SU-DHL-6 (cell line): ENCODE measurements at regions not wholly inside any gene's neighbourhood (a gene's known extent, or its start where the extent isn't known, plus 50 kb on each side); places are given as distances from the start of the nearest gene placed in this dataset.

Experiments used
- H2AFZ ChIP-seq: fragments of 200-600 bp; sonication (generic); 2 replicates; pipeline ENCODE4 v1.6.1; 2014; ENCODE audit warnings: low read depth, mild to moderate bottlenecking, moderate library complexity, mixed read lengths, antibody characterized with exemption, low read length; ENCODE audit not compliant: severe bottlenecking
- H3F3A ChIP-seq: fragments of 200-600 bp; shearing (Covaris generic); 2 replicates; pipeline ENCODE4 v1.6.0; 2016; ENCODE audit warnings: antibody characterized with exemption, mild to moderate bottlenecking; ENCODE audit not compliant: insufficient read depth
- H3K27ac ChIP-seq: fragments of 200-600 bp; sonication (generic); 2 replicates; pipeline ENCODE4 v1.5.1; 2016; ENCODE audit warnings: low read depth, mild to moderate bottlenecking, low read length, moderate library complexity, mixed read lengths
- H3K27me3 ChIP-seq: fragments of 200-600 bp; sonication (generic), shearing (Covaris generic); 2 replicates; pipeline ENCODE4 v1.6.0; 2014; ENCODE audit warnings: mild to moderate bottlenecking, low read length
- H3K36me3 ChIP-seq: fragments of 200-600 bp; sonication (generic); 2 replicates; pipeline ENCODE4 v1.6.1; 2014; ENCODE audit warnings: mild to moderate bottlenecking, low read length, mixed read lengths
- H3K4me2 ChIP-seq: fragments of 300-600, 200-600 bp; shearing (Covaris generic), sonication (generic); 2 replicates; pipeline ENCODE4 v1.6.0; 2014; ENCODE audit warnings: low read length, low read depth, mild to moderate bottlenecking; ENCODE audit not compliant: poor library complexity, severe bottlenecking
- H3K4me3 ChIP-seq: fragments of 200-600 bp; sonication (generic); 2 replicates; pipeline ENCODE4 v1.5.1; 2014; ENCODE audit warnings: antibody characterized with exemption, low read length, mild to moderate bottlenecking, mixed read lengths; ENCODE audit not compliant: insufficient read depth, poor library complexity, severe bottlenecking
- H3K79me2 ChIP-seq: fragments of 200-600 bp; sonication (generic); 2 replicates; pipeline ENCODE4 v1.6.1; 2014; ENCODE audit warnings: mild to moderate bottlenecking, low read length, moderate library complexity; ENCODE audit not compliant: insufficient read depth
- H3K9ac ChIP-seq: fragments of 200-600 bp; sonication (generic); 2 replicates; pipeline ENCODE4 v1.7.0; 2014; ENCODE audit warnings: mild to moderate bottlenecking, low read length
- H3K9me2 ChIP-seq: fragments of 200-600 bp; sonication (generic); replicated peaks from 2 replicates; pipeline ENCODE4 v1.6.1; 2014; ENCODE audit warnings: low read length; ENCODE audit not compliant: insufficient read depth
- H3K9me3 ChIP-seq: fragments of 200-600 bp; sonication (generic); 2 replicates; pipeline ENCODE4 v1.6.1; 2014; ENCODE audit warnings: low read length, mixed read lengths; ENCODE audit not compliant: insufficient read depth
- H4K20me1 ChIP-seq: fragments of 200-600 bp; sonication (generic); 2 replicates; pipeline ENCODE4 v1.6.1; 2014; ENCODE audit warnings: low read depth, mild to moderate bottlenecking, antibody characterized with exemption, low read length, moderate library complexity, mixed read lengths
- EZH2phosphoT487 ChIP-seq: fragments of 200-600 bp; sonication (generic), shearing (Covaris generic); conservative IDR thresholded peaks from 2 replicates; pipeline ENCODE4 v1.6.1; 2018; ENCODE audit warnings: mild to moderate bottlenecking, antibody characterized with exemption, low read length, moderate library complexity, mixed read lengths
- TF ChIP-seq, protein P1 (sequence below): fragments of 200-600 bp; sonication (generic); IDR thresholded peaks from one replicate; pipeline ENCODE4 v1.5.1; 2017; ENCODE audit warnings: antibody characterized with exemption, mild to moderate bottlenecking, low read length, moderate library complexity; ENCODE audit not compliant: insufficient read depth, poor library complexity, severe bottlenecking

DNA sequence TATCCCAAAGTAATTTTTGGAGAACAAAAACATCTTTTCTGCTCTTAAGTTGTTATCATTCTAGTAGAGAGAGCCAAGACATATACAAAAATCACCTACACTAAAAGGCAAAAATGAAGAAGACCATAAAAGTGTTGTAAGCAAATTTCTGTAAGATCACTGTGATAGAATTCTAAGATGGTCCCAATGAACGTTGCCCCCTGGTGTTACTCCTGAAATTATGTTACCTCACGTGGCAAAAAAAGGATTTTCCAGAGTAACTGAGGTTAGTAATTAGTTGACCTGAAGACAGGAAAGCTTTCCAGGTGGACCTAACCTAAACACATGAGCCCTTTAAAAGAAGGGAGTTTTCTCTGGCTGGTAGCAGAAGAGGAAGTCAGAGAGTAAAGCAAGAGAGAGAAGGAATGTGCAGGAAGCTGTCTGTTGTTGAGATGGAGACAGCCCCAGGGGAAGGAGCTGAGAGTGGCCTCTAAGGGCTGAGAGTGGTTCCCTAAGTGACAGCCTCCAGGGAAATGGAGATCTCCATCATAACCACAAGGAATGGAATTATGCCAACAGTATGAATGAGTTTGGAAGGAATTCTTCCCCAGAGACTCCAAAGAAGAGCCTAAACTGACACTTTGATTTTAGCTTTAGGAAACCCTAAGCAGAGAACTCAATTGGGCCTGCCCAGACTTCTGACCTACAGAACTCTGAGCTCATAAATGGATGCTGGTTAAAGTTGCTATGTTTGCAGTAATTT, 205.9 kb downstream of the CD47 start:
- no peak overlapping the region for H3K27ac ChIP-seq
- no peak overlapping the region for H3K9ac ChIP-seq
- no peaks in the 10 kb centered on the region for H3K9me2 ChIP-seq
- no peak overlapping the region for H3K4me3 ChIP-seq
- no peaks in the 10 kb centered on the region for H4K20me1 ChIP-seq
- no peaks in the 10 kb centered on the region for H3K79me2 ChIP-seq
- H2AFZ ChIP-seq: no peak overlapping the region
- H3K9me3 ChIP-seq: no peaks in the 10 kb centered on the region
- no peaks in the 10 kb centered on the region for H3K36me3 ChIP-seq
- H3F3A ChIP-seq: no peaks in the 10 kb centered on the region
- no peaks in the 10 kb centered on the region for H3K27me3 ChIP-seq
- TF ChIP-seq, protein P1, sequence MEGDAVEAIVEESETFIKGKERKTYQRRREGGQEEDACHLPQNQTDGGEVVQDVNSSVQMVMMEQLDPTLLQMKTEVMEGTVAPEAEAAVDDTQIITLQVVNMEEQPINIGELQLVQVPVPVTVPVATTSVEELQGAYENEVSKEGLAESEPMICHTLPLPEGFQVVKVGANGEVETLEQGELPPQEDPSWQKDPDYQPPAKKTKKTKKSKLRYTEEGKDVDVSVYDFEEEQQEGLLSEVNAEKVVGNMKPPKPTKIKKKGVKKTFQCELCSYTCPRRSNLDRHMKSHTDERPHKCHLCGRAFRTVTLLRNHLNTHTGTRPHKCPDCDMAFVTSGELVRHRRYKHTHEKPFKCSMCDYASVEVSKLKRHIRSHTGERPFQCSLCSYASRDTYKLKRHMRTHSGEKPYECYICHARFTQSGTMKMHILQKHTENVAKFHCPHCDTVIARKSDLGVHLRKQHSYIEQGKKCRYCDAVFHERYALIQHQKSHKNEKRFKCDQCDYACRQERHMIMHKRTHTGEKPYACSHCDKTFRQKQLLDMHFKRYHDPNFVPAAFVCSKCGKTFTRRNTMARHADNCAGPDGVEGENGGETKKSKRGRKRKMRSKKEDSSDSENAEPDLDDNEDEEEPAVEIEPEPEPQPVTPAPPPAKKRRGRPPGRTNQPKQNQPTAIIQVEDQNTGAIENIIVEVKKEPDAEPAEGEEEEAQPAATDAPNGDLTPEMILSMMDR: no peak
- no peak for TF ChIP-seq EZH2phosphoT487
- H3K4me2 ChIP-seq: no peak overlapping the region

DNA sequence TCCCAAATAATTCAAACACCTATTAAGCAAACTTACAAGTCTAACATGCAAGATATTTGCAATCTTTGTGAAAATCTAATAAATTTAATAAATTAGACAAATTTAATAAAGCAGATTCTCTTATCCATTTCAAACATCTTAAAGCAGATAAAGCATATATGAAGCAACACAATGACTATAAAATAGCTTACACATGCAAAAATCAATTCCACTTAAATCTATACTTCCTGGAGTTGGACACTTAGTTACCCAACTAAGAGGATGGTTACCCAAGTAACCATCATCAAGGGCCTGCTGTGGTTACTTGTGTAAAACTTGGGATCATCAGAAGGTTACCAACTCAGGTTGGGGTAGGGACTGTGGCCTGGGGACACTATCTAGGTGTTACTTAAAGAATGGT, 206.8 kb downstream of the CD47 start:
- TF ChIP-seq, protein P1: no peak
- TF ChIP-seq EZH2phosphoT487: no peak
- Histone ChIP-seq H3F3A (no peaks in the 10 kb centered on the region), H3K79me2 (no peaks in the 10 kb centered on the region), H4K20me1 (no peaks in the 10 kb centered on the region), H3K9ac (no peak overlapping the region), H3K9me2 (no peaks in the 10 kb centered on the region), H3K9me3 (no peaks in the 10 kb centered on the region), H3K27ac (no peak overlapping the region), H3K4me3 (no peak overlapping the region), H3K4me2 (no peak overlapping the region), H3K27me3 (no peaks in the 10 kb centered on the region), H2AFZ (no peak overlapping the region), H3K36me3 (no peaks in the 10 kb centered on the region)

DNA sequence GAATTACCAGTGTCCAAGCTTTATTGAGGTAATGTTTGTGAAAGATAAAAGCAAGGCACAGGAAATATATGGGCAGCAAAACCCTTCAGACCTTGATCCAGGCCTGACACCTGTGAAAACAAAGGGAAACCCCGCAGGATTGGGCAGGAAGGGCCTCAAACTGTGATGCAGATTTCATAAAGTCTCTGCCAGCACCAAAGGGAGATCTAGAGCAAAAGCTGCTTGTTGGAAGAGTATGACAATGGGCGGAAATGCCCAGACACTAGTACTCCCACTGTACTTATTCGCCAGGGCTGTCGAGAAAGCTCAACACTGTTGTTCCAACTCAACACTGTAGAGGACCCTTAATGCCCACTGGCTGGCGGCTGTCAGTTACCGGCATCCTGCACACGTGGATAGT, 207.9 kb downstream of the CD47 start:
- Histone ChIP-seq H3K4me2 (no peak overlapping the region), H4K20me1 (no peaks in the 10 kb centered on the region), H3F3A (no peaks in the 10 kb centered on the region), H2AFZ (no peak overlapping the region), H3K27me3 (no peaks in the 10 kb centered on the region), H3K79me2 (no peaks in the 10 kb centered on the region), H3K9me3 (no peaks in the 10 kb centered on the region), H3K36me3 (no peaks in the 10 kb centered on the region), H3K4me3 (no peak overlapping the region), H3K9ac (no peak overlapping the region), H3K9me2 (no peaks in the 10 kb centered on the region), H3K27ac (no peak overlapping the region)
- TF ChIP-seq, protein P1: no peak
- no peak for TF ChIP-seq EZH2phosphoT487
